ENCODE measurements at regions not wholly inside any gene's neighbourhood (a gene's known extent, or its start where the extent isn't known, plus 50 kb on each side); places are given as distances from the start of the nearest gene placed in this dataset.
"Not testable (repeated sequence)": the region's sequence is repeated elsewhere in the genome, so short reads cannot be mapped to it uniquely, and the experiment has no call there.

DNA sequence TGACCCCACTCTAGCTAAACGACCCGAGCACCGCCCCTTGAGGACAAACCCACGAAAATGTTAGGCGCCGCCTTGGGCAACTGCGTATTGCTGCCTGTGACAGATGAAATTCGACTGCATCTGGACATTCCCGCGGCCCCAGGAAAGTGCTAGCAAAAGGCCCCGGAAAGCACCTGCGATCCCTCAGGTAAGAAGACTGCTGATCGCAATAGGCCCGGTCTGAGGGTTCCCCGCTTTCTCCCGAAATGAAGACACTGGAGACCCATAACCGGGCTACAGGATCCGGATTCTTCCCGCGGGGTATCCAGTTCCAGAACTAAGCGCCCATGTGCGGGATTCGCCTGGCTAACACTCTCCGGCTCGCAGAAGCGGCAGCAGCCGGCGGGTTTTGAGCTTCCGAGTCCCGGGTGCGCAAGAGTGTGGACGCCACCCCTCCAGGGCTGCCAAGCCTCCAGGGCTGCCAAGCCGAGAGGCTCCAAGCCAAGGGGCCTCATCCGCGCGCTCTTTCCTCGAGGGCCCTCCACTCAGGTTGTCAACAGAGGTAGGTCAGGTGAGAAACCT, 157.9 kb upstream of the NBPF11 start:
- DNase-seq = no peak

DNA sequence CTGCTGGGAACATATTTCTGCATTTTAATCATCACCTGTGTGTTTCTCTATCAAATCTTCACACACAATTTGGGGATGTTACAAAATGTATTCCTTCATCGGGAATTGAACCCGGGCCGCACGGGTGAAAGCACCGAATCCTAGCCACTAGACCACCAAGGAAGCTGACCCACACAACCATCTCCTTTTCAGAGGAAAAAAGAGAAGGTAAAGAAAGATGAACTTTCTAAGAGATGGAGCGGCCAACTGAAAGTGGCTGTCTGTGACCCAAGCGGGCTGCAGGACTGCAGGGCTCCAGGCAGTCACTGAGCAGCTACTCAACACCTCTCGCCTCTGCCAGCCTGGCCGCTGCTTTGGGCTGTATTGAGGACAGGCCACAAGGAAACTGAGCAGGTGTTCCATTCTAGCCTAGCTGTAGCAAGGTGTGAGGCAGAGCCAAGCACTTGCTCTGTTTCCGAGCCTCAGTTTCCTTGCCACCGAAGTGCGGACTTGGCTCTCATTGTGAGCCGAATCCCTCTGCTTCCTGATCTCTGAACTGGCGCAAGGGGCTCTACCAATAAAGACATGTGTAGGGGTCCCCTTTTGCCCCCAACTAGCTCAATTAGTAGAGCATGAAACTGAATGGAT, 156.9 kb upstream of the NBPF11 start:
- DNase-seq = no peak

GRCh38 chr1:148307583-148308185, 155.6 kb upstream of the NBPF11 start:
- DNase-seq = no peak

GRCh38 chr1:148304935-148305334, 152.9 kb upstream of the NBPF11 start:
- DNase-seq = not testable (repeated sequence)

DNA sequence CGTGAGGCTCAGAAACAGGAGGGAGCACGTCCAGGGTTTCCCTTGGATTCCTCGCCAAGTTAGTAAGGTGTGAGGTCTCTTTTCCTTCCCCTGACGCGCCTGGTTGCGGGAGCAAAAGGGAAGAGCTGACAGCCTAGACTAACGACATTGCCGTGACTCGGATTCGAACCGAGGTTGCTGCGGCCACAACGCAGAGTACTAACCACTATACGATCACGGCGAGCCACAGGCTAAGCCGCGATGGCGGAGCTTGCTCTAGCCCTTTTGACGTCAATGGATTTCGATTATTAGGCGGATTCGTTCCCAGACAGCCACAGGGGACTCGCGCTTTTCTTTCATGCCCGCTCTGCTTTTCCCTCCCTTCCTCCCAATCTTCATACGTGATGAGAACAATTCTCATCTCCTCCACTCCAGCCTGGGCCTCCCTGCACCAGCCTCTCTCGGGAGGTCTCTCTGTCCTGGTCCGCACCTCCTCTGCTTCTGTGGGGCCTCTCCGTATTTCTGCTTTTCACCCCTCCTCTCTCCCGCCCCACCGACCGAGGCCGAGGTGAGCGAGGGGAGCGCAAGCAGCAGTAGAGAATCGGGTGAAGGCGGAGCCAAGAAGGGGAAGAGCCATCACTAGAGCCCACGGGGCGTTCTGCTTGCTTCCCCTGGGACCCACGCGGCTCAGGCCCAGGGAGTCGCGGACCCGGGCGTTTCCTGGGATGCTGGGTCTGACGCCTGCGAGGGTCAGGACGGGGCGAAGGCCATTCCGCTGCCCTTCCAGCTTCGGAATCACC, 150.7 kb upstream of the NBPF11 start:
- not testable (repeated sequence) for DNase-seq

DNA sequence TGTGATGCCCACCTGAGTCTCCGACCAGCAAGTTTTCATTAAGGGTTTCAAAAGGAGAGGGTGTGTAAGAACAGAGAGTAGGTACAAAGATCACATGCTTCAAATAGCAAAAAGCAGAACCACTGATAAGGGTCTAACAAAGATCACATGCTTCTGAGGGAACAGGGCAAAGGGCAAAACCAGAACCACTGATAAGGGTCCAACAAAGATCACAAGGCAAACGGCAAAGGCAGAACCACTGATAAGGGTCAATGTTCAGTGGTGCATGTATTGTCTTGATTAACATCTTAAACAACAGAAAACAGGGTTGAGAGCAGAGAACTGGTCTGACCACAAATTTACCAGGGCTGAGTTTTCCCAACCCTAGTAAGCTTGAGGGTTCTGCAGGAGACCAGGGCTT, 145.8 kb upstream of the NBPF11 start:
- DNase-seq = not testable (repeated sequence)

GRCh38 chr1:148296511-148296910, 144.4 kb upstream of the NBPF11 start:
- DNase-seq = no peak

GRCh38 chr1:148294116-148294807, 142.2 kb upstream of the NBPF11 start:
- no peak for DNase-seq

DNA sequence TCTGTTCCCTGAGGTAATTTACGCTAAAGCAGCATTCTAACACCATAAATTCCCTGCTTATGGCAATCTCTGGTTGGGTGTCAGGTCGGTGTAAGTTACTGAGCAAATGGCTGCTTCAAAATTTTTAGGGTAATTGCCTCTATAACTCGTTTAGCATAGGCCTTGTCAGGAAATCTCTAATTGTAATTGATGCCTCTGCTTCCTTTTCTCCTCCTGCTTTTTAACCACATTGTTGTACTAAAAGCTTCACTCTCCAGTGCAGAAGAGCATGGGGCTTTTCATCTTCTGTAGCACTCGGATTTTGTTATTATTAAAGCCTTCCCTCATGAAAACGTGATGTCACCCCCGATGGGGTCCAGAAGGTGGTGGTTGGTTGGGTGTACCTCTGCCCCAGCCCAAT, 141.6 kb upstream of the NBPF11 start:
- no peak for DNase-seq

- no peak for DNase-seq
These were observed 140.8 kb upstream of the NBPF11 start for GRCh38 chr1:148292915-148293314.

DNA sequence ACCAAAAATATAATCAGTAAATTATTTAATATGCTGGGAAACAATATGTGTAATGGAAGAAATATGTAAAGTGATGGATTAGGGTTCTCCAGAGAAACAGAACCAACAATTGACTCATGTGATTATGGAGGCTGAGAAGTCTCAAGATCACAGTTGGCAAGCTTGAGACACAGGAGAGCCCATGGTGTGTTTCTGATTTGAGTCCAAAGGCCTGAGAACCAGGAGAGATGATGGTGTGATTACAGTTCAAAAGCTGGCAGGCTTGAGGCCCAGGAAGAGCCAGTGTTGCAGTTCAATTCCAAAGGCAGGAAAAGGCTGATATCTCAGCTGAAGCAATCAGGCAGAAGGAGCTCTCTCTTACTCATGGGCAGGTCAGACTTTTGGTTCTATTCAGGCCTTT, 138.8 kb upstream of the NBPF11 start:
- DNase-seq = no peak

DNA sequence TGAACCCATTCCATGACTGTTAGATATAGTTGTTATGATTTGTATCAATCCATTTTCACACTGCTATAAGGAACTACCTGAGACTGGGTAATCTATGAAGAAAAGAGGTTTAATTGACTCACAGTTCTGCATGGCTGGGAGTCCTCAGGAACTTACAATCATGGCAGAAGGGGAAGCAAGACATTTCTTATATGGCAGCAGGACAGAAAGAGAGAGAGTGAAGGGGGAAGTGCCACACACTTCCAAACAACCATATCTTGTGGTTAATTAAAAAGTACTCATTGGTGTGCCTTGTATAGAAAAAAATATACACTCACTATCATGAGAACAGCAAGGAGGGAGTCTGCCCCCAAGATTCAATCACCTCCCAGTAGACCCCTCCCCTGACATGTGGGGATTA, 137.6 kb upstream of the NBPF11 start:
- DNase-seq = no peak

DNA sequence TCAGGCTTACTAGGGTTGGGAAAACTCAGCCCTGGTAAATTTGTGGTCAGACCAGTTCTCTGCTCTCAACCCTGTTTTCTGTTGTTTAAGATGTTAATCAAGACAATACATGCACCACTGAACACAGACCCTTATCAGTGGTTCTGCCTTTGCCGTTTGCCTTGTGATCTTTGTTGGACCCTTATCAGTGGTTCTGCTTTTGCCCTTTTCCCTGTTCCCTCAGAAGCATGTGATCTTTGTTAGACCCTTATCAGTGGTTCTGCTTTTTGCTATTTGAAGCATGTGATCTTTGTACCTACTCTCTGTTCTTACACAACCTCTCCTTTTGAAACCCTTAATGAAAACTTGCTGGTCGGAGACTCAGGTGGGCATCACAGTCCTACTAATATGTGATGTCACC, 133.9 kb upstream of the NBPF11 start:
- DNase-seq = not testable (repeated sequence)

- not testable (repeated sequence) for DNase-seq
These were observed 128.9 kb upstream of the NBPF11 start for GRCh38 chr1:148280831-148281572.

DNA sequence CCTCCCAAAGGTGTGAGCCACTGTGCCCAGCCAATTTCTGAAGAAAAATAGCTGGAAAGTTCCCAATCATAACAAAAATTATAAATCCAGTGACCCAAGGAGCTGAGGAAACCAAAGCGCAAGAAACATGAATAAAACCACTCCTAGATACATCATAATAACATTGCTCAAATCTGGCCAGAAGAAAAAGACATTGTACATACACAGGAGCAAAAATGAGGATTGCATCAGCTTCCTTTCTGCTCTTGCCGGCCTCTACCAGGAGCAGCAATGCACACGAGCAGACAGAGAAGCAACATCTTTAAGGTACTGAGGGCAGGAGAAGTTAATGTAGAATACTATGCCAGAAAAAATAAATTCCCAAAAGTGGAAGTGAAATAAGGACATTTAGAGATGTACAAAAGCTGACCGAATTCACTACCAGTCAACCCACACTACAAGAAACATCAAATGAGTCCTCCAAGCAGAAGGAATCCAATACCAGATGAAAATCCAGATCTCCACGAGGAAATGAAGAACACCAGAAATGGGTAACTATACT, 127.0 kb upstream of the NBPF11 start:
- not testable (repeated sequence) for DNase-seq

DNA sequence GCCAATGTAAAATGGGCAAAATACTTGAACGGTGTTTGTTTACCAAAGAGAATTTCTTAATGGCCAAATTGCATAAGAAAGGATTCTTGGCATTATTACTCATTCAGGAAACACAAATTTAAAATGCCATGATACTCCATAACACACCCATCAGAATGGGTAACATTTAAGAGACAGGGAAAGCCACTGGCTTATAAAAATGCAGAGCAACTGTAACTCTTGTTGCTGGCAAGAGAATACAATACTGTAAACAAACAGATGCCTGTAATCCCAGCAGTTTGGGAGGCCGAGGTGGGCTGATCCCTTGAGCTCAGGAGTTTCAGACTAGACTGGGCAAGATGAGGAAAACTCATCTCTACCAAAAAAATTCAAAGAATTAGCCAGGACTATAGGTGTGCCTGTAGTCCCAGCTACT, 125.8 kb upstream of the NBPF11 start:
- not testable (repeated sequence) for DNase-seq

DNA sequence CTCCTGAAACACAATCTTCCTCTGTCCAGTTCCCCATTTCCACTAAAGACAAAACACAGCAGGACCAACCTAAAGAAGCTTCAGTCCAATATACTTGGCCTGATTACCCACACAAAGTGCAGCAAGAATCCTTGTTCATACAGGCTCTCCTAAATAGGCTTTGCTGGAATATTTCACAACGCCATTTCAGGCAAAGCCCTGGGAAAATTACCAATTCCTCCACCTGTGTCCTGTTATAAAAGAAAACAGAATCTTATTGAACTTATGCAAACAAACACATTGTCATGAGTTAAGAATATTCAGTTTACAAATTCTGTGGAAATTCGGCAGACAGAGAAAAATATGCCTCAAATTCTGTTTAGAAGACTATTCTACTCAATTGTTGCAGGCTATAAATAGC, 115.0 kb upstream of the NBPF11 start:
- not testable (repeated sequence) for DNase-seq

- no peak for DNase-seq
These were observed 112.5 kb upstream of the NBPF11 start for GRCh38 chr1:148264374-148265276.

DNA sequence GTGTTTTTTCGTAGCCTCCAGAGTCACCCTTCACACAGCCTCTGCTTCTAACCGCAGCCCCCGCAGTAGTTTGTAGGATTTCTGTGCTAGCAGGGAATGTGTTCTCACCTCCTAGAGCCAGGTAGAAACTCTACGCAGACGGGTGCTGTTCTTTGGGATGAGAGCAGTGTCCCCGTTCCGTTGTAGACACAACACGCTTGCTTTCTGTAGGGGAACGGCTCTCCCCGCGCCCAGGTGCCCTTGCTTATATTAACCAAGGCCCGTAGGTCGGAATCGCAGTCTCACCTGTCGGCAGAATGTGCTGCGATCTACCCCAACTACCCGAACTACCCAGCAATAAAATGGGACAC, 111.8 kb upstream of the NBPF11 start:
- no peak for DNase-seq

- DNase-seq = no peak
These were observed 111.2 kb upstream of the NBPF11 start for GRCh38 chr1:148263128-148263905.

Measured in SIG-M5 (cell line).